H1 (cell line): ENCODE measurements at regions not wholly inside any gene's neighbourhood (a gene's known extent, or its start where the extent isn't known, plus 50 kb on each side); places are given as distances from the start of the nearest gene placed in this dataset.

ENCODE experiments used
- JUND ChIP-seq: IDR thresholded peaks from 2 replicates; pipeline ENCODE4 v1.6.1; 2011; ENCODE audit warnings: mild to moderate bottlenecking, improper control_type of control experiment, low read length
- KDM4A ChIP-seq: IDR thresholded peaks from one replicate; pipeline ENCODE4 v1.7.1; 2012; ENCODE audit warnings: low read depth, mild to moderate bottlenecking, moderate library complexity, low read length, inconsistent platforms; ENCODE audit not compliant: severe bottlenecking
- POLR2A ChIP-seq, 2 experiments: IDR thresholded peaks; 1 replicate in 1 of 2; 2 replicates in 1 of 2; pipeline ENCODE4 v1.6.1; 2011; ENCODE audit warnings: low read depth in 2 of 2, low read length in 2 of 2, mild to moderate bottlenecking in 2 of 2; ENCODE audit errors: control extremely low read depth in 1 of 2
- SIRT6 ChIP-seq: IDR thresholded peaks from one replicate; pipeline ENCODE4 v1.7.1; 2012; ENCODE audit warnings: low read length, inconsistent platforms
- SP4 ChIP-seq: IDR thresholded peaks from 2 replicates; pipeline ENCODE4 v1.6.1; 2012; ENCODE audit warnings: low read length, inconsistent platforms
- TEAD4 ChIP-seq: IDR thresholded peaks from 2 replicates; pipeline ENCODE4 v1.6.1; 2012; ENCODE audit warnings: low read depth, low read length, inconsistent platforms, mixed read lengths
- TF ChIP-seq, protein P1 (sequence below): IDR thresholded peaks from 2 replicates; pipeline ENCODE4 v1.6.1; 2011; ENCODE audit warnings: low read length, improper control_type of control experiment

DNA sequence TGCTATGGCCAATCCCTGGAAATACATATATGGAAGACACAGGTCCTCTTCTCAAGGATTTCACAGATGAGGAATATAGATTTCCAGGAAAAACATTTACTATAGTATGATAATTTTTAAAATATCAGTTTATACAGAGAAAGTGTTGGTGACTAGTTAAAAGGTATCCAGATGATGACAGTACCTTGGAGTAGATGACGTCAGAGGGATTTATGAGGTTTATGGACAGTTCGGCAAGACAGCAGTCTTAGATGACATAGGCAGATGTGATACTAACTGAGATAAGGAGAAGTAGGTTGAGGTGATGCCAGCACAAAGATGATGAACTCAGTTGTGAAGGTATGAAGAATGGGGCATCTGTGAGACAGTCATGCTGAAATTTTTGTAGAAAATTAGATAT is 750.3 kb downstream of the PRELID2 start (continued):
- TF ChIP-seq, protein P1, sequence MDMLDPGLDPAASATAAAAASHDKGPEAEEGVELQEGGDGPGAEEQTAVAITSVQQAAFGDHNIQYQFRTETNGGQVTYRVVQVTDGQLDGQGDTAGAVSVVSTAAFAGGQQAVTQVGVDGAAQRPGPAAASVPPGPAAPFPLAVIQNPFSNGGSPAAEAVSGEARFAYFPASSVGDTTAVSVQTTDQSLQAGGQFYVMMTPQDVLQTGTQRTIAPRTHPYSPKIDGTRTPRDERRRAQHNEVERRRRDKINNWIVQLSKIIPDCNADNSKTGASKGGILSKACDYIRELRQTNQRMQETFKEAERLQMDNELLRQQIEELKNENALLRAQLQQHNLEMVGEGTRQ, result no peak
- no peak for TF ChIP-seq TEAD4
- no peak for TF ChIP-seq POLR2A (IDR thresholded peaks at IDR 0.05; ENCODE audit: control extremely low read depth in 1 of 2, low read depth in 2 of 2, low read length in 2 of 2)
- no peak for TF ChIP-seq SIRT6
- TF ChIP-seq KDM4A, result no peak
- TF ChIP-seq JUND, result no peak
- no peak for TF ChIP-seq SP4
